ENCODE measurements at regions not wholly inside any gene's neighbourhood (a gene's known extent, or its start where the extent isn't known, plus 50 kb on each side); places are given as distances from the start of the nearest gene placed in this dataset.

GRCh38 chr16:87219287-87219909 is 97.8 kb downstream of the C16orf95 start:
- TF ChIP-seq POLR2A (IDR thresholded peaks at IDR 0.05) (no peak), EP300 (IDR thresholded peaks at IDR 0.05) (no peak), CTCF (IDR thresholded peaks at IDR 0.05) (no peak)
- Histone ChIP-seq H3K9me3 (no peaks in the 10 kb centered on the region), H3K36me3 (no peaks in the 10 kb centered on the region), H3K27me3 (no peaks in the 10 kb centered on the region), H3K4me1 (ENCODE audit: insufficient read depth) (no peaks in the 10 kb centered on the region), H3K27ac (no peak overlapping the region), H3K4me3 (no peak overlapping the region)
- intact Hi-C loops (cut with DNase I): no loop called here
- WGBS, 3 donors: 92 to 93% (median 92%) methylated on average over 15 of the region's 15 CpGs
- no peak for DNase-seq

DNA sequence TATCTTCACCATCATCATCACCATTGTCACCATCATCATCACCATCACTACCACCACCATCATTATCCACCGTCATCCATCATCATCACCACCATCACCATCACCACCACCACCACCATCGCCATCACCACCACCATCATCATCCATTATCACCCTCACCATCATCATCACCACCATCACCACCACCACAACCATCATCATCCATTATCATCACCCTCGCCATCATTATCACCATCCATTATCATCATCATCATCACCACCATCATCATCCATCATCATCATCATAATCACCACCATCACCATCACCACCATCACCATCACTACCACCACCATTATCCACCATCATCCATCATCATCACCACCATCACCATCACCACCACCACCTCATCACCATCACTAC is 95.6 kb downstream of the C16orf95 start:
- no peak overlapping the region for H3K27ac ChIP-seq
- H3K4me1 ChIP-seq (ENCODE audit: insufficient read depth): no peaks in the 10 kb centered on the region
- intact Hi-C loops (cut with DNase I): no loop called here
- no peaks in the 10 kb centered on the region for H3K36me3 ChIP-seq
- TF ChIP-seq POLR2A (IDR thresholded peaks at IDR 0.05) (no peak), CTCF (IDR thresholded peaks at IDR 0.05) (no peak), EP300 (IDR thresholded peaks at IDR 0.05) (no peak)
- DNase-seq: no peak
- H3K27me3 ChIP-seq: no peaks in the 10 kb centered on the region
- H3K9me3 ChIP-seq: no peaks in the 10 kb centered on the region
- H3K4me3 ChIP-seq: no peak overlapping the region
- WGBS, 3 donors: 73 to 97% (median 95%) methylated on average over 3 of the region's 3 CpGs

GRCh38 chr16:87222335-87222734 is 94.9 kb downstream of the C16orf95 start:
- Histone ChIP-seq H3K27me3 (no peaks in the 10 kb centered on the region), H3K4me3 (no peak overlapping the region), H3K9me3 (no peaks in the 10 kb centered on the region), H3K4me1 (ENCODE audit: insufficient read depth) (peaks cover under 1% of the 10 kb centered on the region), H3K36me3 (no peaks in the 10 kb centered on the region), H3K27ac (no peak overlapping the region)
- DNase-seq: no peak
- TF ChIP-seq POLR2A (IDR thresholded peaks at IDR 0.05) (no peak), EP300 (IDR thresholded peaks at IDR 0.05) (no peak), CTCF (IDR thresholded peaks at IDR 0.05) (no peak)
- WGBS, 3 donors: 94 to 100% (median 96%) methylated on average over 1 of the region's 1 CpG
- intact Hi-C loops (cut with DNase I): no loop called here

DNA sequence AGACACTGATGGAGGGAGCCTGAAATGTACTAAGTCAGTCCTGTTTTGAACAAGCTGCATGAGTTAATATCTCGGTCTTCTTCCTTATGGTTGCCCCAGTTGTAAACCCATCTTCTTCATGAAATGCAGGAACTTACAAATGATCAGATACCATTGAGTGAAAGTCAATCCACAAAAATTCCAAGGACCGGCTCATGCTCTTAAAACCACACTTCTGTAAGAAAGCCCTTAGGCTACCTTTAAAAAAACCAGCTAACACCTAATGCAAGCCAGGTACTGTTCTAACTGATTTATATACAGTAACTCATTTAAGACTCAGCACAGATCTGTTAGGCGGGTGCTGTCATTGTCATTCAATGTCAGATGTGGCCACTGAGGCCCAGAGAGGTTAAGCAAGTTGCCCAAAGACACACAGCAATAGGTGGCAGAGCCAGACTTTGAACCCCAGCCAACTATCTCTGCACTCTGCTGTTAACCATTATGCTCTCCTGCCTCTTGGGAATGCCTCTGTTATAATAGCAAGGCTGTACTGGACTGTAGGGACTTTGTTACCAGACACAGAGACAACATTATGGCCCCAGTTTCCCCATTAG is 93.4 kb downstream of the C16orf95 start:
- intact Hi-C loops (cut with DNase I): no loop called here
- no peaks in the 10 kb centered on the region for H3K9me3 ChIP-seq

More for the DNA sequence above, 93.4 kb downstream of the C16orf95 start:
- Histone ChIP-seq H3K4me3 (no peak overlapping the region), H3K27me3 (no peaks in the 10 kb centered on the region), H3K36me3 (no peaks in the 10 kb centered on the region), H3K4me1 (ENCODE audit: insufficient read depth) (peaks cover 4% of the 10 kb centered on the region), H3K27ac (no peak overlapping the region)
- DNase-seq: no peak
- 90 to 94% (median 93%) methylated on average over 3 of the region's 3 CpGs for WGBS, 3 donors
- TF ChIP-seq CTCF (IDR thresholded peaks at IDR 0.05): no peak
- TF ChIP-seq EP300 (IDR thresholded peaks at IDR 0.05): no peak
- TF ChIP-seq POLR2A (IDR thresholded peaks at IDR 0.05): no peak

Measured in ovary (tissue), 7 donors.